ENCODE measurements at regions not wholly inside any gene's neighbourhood (a gene's known extent, or its start where the extent isn't known, plus 50 kb on each side); places are given as distances from the start of the nearest gene placed in this dataset.

GRCh38 chr10:121082984-121083383, 231.8 kb downstream of the WDR11 start:
- no peak for DNase-seq (ENCODE audit: low read depth)
- in situ Hi-C loops (cut with HindIII; ENCODE audit: low pct_unique_long_range_greater_than_20kb, low sequenced_read_pairs), result no loop called here

- in situ Hi-C loops (cut with HindIII; ENCODE audit: low pct_unique_long_range_greater_than_20kb, low sequenced_read_pairs), result no loop called here
- DNase-seq (ENCODE audit: low read depth), result no peak
These were observed 233.0 kb downstream of the WDR11 start for GRCh38 chr10:121084016-121084674.

- in situ Hi-C loops (cut with HindIII; ENCODE audit: low pct_unique_long_range_greater_than_20kb, low sequenced_read_pairs), result no loop called here
- no peak for DNase-seq (ENCODE audit: low read depth)
These were observed 233.5 kb downstream of the WDR11 start for GRCh38 chr10:121084675-121085070.

GRCh38 chr10:121085367-121085766, 234.2 kb downstream of the WDR11 start:
- no peak for DNase-seq (ENCODE audit: low read depth)
- in situ Hi-C loops (cut with HindIII; ENCODE audit: low pct_unique_long_range_greater_than_20kb, low sequenced_read_pairs), result no loop called here

- in situ Hi-C loops (cut with HindIII; ENCODE audit: low pct_unique_long_range_greater_than_20kb, low sequenced_read_pairs), result no loop called here
- no peak for DNase-seq (ENCODE audit: low read depth)
These were observed 236.0 kb downstream of the WDR11 start for GRCh38 chr10:121087129-121087528.

GRCh38 chr10:121087688-121088087, 236.5 kb downstream of the WDR11 start:
- in situ Hi-C loops (cut with HindIII; ENCODE audit: low pct_unique_long_range_greater_than_20kb, low sequenced_read_pairs), result no loop called here
- no peak for DNase-seq (ENCODE audit: low read depth)

- peak; percentile 21 for DNase-seq (ENCODE audit: low read depth)
- in situ Hi-C loops (cut with HindIII; ENCODE audit: low pct_unique_long_range_greater_than_20kb, low sequenced_read_pairs), result no loop called here
These were observed 237.4 kb downstream of the WDR11 start for GRCh38 chr10:121088524-121088923.

GRCh38 chr10:121089434-121089833, 238.3 kb downstream of the WDR11 start:
- in situ Hi-C loops (cut with HindIII; ENCODE audit: low pct_unique_long_range_greater_than_20kb, low sequenced_read_pairs), result no loop called here
- DNase-seq (ENCODE audit: low read depth), result no peak

- DNase-seq (ENCODE audit: low read depth), result peak; percentile 52
These were observed 241.0 kb downstream of the WDR11 start for GRCh38 chr10:121091961-121092719.

GRCh38 chr10:121092720-121093095, 241.5 kb downstream of the WDR11 start:
- in situ Hi-C loops (cut with HindIII; ENCODE audit: low pct_unique_long_range_greater_than_20kb, low sequenced_read_pairs), result no loop called here
- DNase-seq (ENCODE audit: low read depth), result no peak

More at GRCh38 chr10:121091961-121092719, 241.0 kb downstream of the WDR11 start:
- in situ Hi-C loops (cut with HindIII; ENCODE audit: low pct_unique_long_range_greater_than_20kb, low sequenced_read_pairs), result no loop called here

- in situ Hi-C loops (cut with HindIII; ENCODE audit: low pct_unique_long_range_greater_than_20kb, low sequenced_read_pairs), result no loop called here
- DNase-seq (ENCODE audit: low read depth), result no peak
These were observed 245.7 kb downstream of the WDR11 start for GRCh38 chr10:121096617-121097431.

GRCh38 chr10:121098211-121098610, 247.0 kb downstream of the WDR11 start:
- in situ Hi-C loops (cut with HindIII; ENCODE audit: low pct_unique_long_range_greater_than_20kb, low sequenced_read_pairs), result no loop called here
- DNase-seq (ENCODE audit: low read depth), result no peak

GRCh38 chr10:121098751-121099150, 247.6 kb downstream of the WDR11 start:
- in situ Hi-C loops (cut with HindIII; ENCODE audit: low pct_unique_long_range_greater_than_20kb, low sequenced_read_pairs), result no loop called here
- no peak for DNase-seq (ENCODE audit: low read depth)

- no peak for DNase-seq (ENCODE audit: low read depth)
- in situ Hi-C loops (cut with HindIII; ENCODE audit: low pct_unique_long_range_greater_than_20kb, low sequenced_read_pairs), result no loop called here
These were observed 248.0 kb downstream of the WDR11 start for GRCh38 chr10:121099181-121099580.

- in situ Hi-C loops (cut with HindIII; ENCODE audit: low pct_unique_long_range_greater_than_20kb, low sequenced_read_pairs), result no loop called here
These were observed 248.4 kb downstream of the WDR11 start for GRCh38 chr10:121099592-121099991.

GRCh38 chr10:121101561-121101960, 250.4 kb downstream of the WDR11 start:
- in situ Hi-C loops (cut with HindIII; ENCODE audit: low pct_unique_long_range_greater_than_20kb, low sequenced_read_pairs), result no loop called here
- DNase-seq (ENCODE audit: low read depth), result no peak

More at GRCh38 chr10:121099592-121099991, 248.4 kb downstream of the WDR11 start:
- no peak for DNase-seq (ENCODE audit: low read depth)

GRCh38 chr10:121102706-121103105, 251.5 kb downstream of the WDR11 start:
- no peak for DNase-seq (ENCODE audit: low read depth)
- in situ Hi-C loops (cut with HindIII; ENCODE audit: low pct_unique_long_range_greater_than_20kb, low sequenced_read_pairs), result no loop called here

GRCh38 chr10:121104476-121105111, 253.4 kb downstream of the WDR11 start:
- no peak for DNase-seq (ENCODE audit: low read depth)
- in situ Hi-C loops (cut with HindIII; ENCODE audit: low pct_unique_long_range_greater_than_20kb, low sequenced_read_pairs), result no loop called here

- in situ Hi-C loops (cut with HindIII; ENCODE audit: low pct_unique_long_range_greater_than_20kb, low sequenced_read_pairs), result no loop called here
- DNase-seq (ENCODE audit: low read depth), result no peak
These were observed 255.4 kb downstream of the WDR11 start for GRCh38 chr10:121106611-121107010.

Data from Caki2 (cell line).